ENCODE measurements at regions not wholly inside any gene's neighbourhood (a gene's known extent, or its start where the extent isn't known, plus 50 kb on each side); places are given as distances from the start of the nearest gene placed in this dataset.
"Not testable (repeated sequence)": the region's sequence is repeated elsewhere in the genome, so short reads cannot be mapped to it uniquely, and the experiment has no call there.

GRCh38 chr2:7866825-7867224 lies 815.0 kb upstream of the ID2 start:
- no peak for DNase-seq

GRCh38 chr2:7867867-7868266 lies 814.0 kb upstream of the ID2 start:
- no peak for DNase-seq

DNA sequence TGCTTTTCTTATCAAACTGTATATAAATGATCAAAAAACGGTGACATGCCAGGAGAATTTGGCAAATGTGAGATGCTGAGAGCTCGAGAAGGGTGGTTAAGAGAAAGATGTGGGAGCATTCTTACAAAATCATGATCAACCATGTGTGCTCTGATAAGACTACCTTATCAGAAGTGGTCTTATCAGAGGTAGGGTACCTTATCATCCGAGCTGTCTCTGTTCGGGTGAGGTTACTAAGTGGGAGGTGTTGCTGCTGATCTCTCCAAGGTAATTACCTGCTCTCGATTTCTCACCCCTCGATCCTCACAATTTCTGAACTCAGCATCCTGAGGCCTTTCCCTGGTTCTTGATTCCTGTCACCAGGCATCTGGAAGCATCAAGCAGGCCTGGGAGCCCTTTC lies 813.0 kb upstream of the ID2 start:
- DNase-seq: no peak

GRCh38 chr2:7876445-7876844 lies 805.4 kb upstream of the ID2 start:
- DNase-seq: not testable (repeated sequence)

GRCh38 chr2:7878266-7878665 lies 803.6 kb upstream of the ID2 start:
- not testable (repeated sequence) for DNase-seq

DNA sequence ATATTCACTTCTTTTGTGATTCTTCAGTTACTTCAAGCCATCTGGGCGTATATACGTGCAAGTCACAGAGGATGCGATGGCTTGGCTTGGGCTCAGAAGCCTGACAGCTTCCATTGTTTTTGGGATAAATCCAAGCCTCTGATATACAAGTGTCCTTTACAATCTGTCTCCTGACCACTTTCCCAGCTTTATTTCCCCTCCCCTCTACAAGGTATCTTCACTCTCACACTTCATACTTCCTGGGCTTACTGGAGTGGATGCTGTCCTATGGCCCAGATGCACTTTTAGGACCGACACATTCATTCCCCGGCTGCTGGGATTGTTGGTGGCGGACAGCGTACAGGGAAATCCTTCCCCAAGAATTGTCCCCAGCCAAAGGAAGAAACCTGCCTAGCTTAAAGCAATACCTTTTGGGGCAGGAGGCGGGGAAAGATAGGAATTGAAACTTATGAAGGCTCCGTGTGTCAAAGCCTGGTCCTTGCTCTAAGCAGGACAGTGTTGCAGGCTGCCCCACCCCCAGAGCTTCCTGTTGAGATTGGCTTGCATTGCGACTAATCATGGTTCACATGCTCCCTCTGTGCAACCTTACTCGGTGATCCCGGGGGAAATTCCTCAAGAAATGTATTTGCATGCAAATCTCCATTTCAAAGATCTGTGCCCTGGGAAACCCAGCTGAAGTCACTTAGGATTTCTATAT lies 802.9 kb upstream of the ID2 start:
- DNase-seq: no peak

DNA sequence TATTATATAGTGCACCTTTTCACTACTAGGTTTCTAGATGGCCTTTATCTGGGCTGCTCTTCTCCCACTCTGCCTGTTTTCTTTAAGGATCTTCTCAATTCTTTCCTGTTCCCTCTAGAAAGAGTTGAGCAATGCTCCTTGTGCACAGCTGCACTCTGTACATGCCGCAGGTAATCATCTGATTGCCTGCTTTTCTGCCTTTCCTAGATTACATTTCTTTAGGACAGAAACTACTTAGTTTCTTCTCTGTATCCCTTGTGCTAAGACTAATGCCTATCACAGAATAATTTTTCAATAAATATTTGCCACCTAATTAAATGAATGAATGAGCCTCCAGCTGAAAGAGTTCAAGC lies 802.4 kb upstream of the ID2 start:
- DNase-seq: no peak

DNA sequence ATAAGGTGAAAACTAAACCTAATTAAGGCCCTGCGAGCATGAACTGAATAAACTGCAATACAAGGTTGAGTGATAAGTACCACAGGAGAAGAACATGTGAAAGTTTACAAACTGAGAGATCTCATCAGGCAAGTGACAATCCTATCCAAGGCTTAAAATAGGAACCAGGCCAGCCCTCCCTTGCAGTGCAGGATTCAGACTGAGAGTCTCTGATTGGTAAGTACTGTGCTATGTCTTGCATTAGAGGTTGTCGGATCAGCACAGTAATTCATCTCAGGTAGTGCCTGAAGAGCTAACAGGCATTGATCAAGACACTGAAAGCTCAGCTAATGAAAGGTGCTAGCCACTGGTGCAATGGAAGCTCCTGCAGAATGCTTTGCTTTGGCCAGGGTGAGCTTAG lies 801.7 kb upstream of the ID2 start:
- no peak for DNase-seq

- no peak for DNase-seq
These were observed 801.3 kb upstream of the ID2 start for GRCh38 chr2:7880566-7880965.

DNA sequence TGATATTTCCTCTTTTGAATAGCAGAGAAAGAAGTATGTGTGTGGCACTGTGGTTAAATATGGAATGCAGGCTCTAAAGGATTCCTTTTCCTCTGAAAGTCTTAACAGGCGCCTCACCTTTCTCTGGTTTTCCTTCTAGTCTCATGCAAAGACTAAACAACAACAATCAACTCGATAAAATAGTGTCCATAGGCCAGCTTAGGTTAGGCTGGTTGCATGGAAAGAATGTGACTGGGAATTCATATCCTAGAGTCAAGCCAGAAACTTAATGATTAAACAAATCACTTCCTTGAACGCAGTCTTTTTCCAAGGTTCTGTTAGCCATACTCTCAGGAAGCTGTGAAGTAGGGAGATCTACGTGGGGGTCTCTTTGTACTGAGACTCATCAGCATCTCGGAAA lies 800.8 kb upstream of the ID2 start:
- DNase-seq: no peak

DNA sequence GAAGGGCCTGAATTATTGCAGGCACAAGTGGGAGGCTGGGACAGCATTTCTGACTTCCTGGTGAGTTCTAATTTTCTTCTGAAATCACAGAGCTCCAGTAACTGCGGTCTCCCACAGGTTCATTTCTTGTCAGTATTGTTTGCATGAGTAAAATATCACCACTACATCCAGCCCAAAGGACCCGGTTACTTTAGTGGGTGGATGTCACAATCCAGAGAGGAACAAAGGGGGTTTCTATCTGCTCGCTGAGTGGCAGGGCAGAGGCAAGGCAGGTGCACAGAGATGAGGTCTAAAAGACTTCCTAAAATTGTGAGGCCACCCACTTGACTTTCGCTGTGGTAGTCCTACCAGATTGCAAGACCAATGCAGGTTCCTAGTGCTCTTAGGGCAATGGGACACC lies 800.4 kb upstream of the ID2 start:
- DNase-seq: no peak

GRCh38 chr2:7882296-7882695 lies 799.6 kb upstream of the ID2 start:
- no peak for DNase-seq

DNA sequence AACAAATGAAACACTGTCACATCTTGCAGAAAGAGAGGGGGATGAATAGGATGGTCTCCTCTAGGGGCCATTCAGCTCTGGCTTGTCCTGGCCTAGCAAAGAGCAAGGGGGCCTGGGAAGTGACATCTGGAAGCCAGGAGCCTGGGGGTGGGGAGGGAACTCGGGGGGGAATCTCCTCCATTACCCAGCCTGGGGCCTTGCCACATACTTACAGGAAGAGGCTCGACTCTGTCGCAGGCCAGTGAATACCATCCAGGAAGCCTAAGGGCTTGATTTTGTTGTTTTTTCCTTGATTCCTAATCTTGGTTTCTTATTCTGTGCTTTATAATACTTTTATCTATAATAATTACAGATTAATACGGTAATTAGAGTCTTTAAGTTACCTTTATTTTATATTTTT lies 797.5 kb upstream of the ID2 start:
- DNase-seq: no peak

GRCh38 chr2:7886666-7887065 lies 795.2 kb upstream of the ID2 start:
- DNase-seq: no peak

DNA sequence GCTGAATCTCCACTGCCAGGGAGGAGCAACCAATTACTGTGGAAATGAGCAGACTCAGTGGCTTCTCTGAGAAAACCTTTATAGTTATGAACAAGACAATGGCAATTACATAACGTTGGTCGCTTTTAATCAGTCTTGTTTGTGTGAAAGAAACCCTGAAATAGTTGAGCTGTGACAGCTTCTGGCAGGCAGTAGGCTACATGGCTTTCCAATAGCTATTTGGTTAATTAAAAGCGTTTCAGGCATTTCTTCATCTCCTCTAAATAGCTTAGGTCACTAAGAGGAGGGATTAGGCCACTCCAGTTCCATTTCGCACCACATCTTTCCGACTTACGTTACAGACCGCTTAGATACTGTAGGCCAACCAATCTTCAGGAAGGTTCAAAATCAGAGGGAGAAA lies 794.4 kb upstream of the ID2 start:
- DNase-seq: no peak

DNA sequence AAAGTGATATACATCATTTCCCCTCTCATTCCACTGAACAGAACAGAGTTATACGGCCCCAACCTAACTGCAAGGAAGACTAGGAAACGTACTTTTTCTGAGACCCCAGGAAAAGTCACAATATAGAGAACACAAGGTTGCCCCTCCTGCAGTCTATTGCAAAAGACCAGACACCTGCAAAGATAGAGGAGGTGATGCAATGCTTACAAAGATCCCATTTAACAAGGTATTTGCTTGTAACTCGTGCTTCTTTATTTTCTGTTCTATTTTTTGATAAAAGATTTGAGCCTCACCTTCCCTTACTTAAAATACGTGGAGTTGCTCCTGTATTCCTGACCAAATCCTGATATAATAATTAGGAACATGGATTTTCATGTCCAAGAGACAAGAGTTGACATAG lies 793.0 kb upstream of the ID2 start:
- DNase-seq: no peak

GRCh38 chr2:7891312-7891711 lies 790.5 kb upstream of the ID2 start:
- DNase-seq: no peak

- DNase-seq: no peak
These were observed 786.6 kb upstream of the ID2 start for GRCh38 chr2:7895289-7895688.

DNA sequence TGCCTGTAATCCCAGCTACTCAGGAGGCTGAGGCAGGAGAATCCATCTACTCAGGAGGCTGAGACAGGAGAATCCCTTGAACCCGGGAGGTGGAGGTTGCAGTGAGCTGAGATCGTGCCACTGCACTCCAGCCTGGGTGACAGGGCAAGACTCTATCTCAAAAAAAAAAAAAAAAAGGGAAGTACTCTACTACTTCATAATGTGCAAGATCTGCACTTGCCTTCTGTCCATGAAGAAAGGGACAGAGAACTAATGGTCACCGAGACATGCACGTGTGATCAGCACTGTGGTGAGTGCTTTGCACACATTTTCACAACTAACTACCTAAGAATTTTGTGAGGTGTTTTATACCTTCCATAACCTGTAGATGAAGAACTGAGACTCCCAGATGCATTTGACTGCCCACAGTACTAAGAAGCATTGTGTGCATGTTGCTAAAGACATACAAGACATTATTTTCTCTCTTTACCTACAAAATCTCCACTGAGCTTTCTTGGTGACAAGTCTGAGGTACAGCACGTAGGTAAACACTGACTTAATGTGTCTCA lies 784.8 kb upstream of the ID2 start:
- DNase-seq: no peak

DNA sequence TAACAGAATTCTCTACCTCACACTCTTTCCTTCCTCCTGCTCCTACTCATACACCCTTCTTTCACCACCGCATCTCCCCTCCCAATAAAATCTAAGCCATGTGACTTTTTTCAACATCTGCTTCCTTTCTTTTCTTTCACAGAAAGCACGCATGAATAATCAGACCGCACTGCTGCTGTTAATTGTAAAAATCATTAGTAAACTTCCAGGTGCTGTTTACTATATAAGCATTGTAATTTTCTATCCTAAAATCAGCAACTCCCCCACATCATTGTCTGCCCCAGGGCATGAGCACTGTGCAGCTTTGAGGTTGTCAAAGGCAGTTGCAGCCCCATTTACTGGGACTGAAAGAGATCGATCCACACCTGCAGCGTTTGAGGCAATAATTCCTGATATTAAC lies 782.6 kb upstream of the ID2 start:
- DNase-seq: no peak

DNA sequence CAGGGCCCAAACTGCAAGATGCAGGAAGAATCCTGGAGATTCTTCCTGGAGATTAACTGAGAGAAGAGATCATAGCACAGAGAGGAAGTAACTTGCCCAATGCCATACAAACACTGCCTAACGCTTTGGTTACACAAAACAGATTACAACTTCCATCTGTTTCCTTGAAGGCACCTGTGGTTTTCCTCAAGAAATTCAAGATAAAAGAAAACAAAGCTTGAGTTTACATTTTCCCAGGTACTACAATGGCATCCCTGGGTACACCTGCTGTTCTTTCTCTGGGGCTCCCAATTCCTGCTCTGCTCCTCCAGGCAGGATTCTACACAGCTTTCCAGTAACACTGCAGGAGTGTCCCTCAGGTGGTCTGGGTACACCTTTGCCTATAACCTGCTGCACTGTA lies 781.9 kb upstream of the ID2 start:
- DNase-seq: no peak

GRCh38 chr2:7900593-7900992 lies 781.3 kb upstream of the ID2 start:
- DNase-seq: no peak

DNA sequence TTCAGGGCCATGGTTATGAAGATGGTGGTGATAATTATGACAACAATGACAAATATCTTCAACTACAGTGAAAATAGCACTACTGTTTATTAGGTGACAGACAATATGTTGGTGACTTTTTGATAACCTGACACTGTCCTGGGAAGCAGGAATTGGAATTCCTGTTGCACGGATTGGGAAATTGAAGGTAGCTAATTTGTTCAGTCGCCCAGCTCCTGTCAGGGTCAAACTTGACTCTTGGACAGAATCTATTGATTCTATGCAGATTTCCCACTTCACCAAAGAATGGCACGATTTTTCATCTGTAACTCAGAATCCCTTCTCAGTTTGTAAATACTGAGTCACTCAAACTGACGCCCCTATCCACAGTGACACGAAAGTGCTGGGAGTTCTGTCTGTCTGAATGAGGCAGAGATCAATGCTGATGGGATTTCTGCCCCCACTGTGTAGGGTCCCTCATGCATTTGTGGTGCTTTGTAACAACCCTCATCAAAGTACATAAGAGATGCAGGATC lies 779.5 kb upstream of the ID2 start:
- DNase-seq: no peak

GRCh38 chr2:7904319-7904718 lies 777.5 kb upstream of the ID2 start:
- DNase-seq: no peak

DNA sequence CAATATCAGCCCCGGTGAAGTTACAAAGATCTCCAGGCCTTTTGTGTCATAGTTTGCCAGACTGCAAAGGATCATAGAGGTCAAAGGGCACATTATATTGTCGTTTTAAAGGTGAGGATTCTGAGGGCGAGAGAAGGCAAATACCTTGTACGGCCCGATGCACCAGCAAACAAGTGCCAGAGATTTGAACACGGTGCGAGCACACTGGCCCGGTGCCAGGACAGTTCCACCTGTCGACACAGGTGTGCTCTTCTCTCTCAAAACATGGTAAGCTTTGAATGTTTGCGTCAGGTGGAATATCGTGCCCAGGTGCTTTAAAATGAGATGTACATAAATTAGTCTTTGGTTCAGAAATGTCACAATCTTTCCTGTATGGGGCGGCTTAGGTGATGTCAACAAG lies 776.1 kb upstream of the ID2 start:
- DNase-seq: no peak
